ENCODE measurements at regions not wholly inside any gene's neighbourhood (a gene's known extent, or its start where the extent isn't known, plus 50 kb on each side); places are given as distances from the start of the nearest gene placed in this dataset.

DNA sequence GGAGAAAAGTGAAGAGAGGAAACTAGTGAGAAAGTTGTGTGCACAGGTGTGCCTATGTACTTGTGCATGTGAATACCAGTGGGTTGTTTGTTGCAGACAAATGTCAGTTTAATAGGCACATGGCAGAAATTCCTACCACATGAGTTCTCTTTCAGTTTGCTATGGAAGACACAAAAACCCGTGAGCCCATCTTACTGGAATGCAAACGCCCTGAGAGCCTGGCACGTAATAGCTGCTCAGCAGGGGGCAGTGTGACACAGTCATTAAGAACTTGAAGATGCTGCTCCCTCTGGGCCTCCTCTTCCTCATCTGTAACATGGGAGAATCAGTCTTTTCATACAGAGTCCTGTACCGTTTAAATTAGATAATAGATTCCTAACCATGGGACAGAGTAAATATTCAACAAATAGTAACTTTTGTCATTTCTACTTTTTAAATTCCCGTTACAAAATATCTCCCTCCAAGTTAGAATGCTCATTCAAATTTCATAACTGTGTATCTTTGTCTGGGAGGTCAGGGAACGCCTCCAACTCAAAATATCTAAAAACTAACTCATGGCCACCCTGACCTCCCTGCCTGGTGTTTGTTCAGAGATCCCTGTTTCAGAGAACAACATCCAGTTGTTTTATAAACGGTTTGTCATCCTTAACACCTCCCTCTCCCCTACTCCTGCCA lies 802.9 kb downstream of the MAFB start:
- H3K27ac ChIP-seq = peak overlapping the region in 2 of 12 donors; percentile 0 to 4
- TF ChIP-seq POLR2A (IDR thresholded peaks at IDR 0.05) = no peak
- TF ChIP-seq, protein P1, sequence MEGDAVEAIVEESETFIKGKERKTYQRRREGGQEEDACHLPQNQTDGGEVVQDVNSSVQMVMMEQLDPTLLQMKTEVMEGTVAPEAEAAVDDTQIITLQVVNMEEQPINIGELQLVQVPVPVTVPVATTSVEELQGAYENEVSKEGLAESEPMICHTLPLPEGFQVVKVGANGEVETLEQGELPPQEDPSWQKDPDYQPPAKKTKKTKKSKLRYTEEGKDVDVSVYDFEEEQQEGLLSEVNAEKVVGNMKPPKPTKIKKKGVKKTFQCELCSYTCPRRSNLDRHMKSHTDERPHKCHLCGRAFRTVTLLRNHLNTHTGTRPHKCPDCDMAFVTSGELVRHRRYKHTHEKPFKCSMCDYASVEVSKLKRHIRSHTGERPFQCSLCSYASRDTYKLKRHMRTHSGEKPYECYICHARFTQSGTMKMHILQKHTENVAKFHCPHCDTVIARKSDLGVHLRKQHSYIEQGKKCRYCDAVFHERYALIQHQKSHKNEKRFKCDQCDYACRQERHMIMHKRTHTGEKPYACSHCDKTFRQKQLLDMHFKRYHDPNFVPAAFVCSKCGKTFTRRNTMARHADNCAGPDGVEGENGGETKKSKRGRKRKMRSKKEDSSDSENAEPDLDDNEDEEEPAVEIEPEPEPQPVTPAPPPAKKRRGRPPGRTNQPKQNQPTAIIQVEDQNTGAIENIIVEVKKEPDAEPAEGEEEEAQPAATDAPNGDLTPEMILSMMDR (IDR thresholded peaks at IDR 0.05) = peak; percentile 35 to 70 (median 62)
- no peaks in the 10 kb centered on the region for H3K36me3 ChIP-seq
- peak; percentile 71 to 86 (median 78) for ATAC-seq
- peaks cover 0 to 3% (median 0%) of the 10 kb centered on the region in 9 donors for H3K27me3 ChIP-seq
- intact Hi-C loops (cut with DNase I) = loop anchor here in 9 of 10 donors (2.0 to 10.0 kb wide), 14 partner anchors 276 to 1079 kb away; partner anchors contain the start of gene MAFB (in 4 of the 9)
- H3K9me3 ChIP-seq = peaks cover 0 to 9% (median 0%) of the 10 kb centered on the region in 12 donors
- H3K4me1 ChIP-seq = peaks cover 0 to 9% (median 0%) of the 10 kb centered on the region in 12 donors
- DNase-seq = peak; percentile 54 to 82 (median 66)
- H3K4me3 ChIP-seq = no peak overlapping the region
- 44 to 57% (median 49%) methylated on average over 7 of the region's 7 CpGs for WGBS, 4 donors

DNA sequence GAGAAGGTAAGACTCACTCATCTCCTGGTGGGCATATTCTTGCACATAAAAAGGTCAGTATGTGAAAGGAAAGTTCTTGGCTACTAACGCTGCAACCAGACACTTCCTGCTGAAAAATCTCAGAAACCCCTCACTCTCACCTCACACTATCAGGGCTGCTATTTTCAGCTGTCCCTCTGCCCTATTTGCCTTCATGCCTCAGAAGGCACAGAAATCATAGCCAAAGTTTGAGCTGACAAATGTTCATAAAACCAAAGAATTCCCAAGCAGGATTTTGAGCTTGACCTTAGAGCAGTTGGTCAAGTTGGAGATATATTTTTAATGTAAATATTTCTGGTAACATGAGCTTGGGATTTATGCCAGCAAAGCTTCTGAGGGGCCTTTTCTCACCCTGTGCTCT lies 806.2 kb downstream of the MAFB start:
- intact Hi-C loops (cut with DNase I) = loop anchor here in 6 of 10 donors (10.0 kb wide), 6 partner anchors 382 to 1082 kb away; partner anchors contain the start of gene MAFB (in 1 of the 6)
- Histone ChIP-seq H3K27ac (no peak overlapping the region), H3K27me3 (peaks cover 0 to 5% (median 0%) of the 10 kb centered on the region in 9 donors), H3K9me3 (peaks cover 0 to 9% (median 0%) of the 10 kb centered on the region in 12 donors), H3K4me3 (no peak overlapping the region), H3K4me1 (peaks cover 0 to 9% (median 0%) of the 10 kb centered on the region in 12 donors), H3K36me3 (no peaks in the 10 kb centered on the region)
- no peak for TF ChIP-seq POLR2A (IDR thresholded peaks at IDR 0.05)
- TF ChIP-seq, protein P1 (IDR thresholded peaks at IDR 0.05) = no peak
- ATAC-seq = no peak
- no peak for DNase-seq
- 33 to 54% (median 39%) methylated on average over 1 of the region's 1 CpG for WGBS, 4 donors

DNA sequence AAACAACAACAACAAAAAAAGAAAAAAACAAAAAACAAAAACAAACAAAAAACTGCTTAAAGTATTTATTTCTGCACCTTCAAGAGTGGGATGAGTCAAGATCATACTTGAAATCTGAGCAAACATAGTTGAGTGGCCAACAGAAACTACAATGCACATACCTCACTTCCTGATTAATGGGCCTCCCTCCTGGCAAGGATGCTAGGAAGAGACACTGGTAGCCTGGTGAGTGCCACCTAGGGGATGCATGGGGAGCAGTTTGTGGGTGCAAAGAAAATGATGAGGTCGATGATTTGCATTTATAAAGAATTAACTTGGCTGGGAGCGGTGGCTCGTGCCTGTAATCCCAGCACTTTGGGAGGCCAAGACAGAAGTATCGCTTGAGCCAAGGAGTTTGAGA lies 808.1 kb downstream of the MAFB start:
- TF ChIP-seq POLR2A (IDR thresholded peaks at IDR 0.05) = no peak
- TF ChIP-seq, protein P1 (IDR thresholded peaks at IDR 0.05) = no peak
- peaks cover 0 to 22% (median 0%) of the 10 kb centered on the region in 9 donors for H3K27me3 ChIP-seq
- ATAC-seq = no peak
- H3K4me1 ChIP-seq = peaks cover 0 to 2% (median 0%) of the 10 kb centered on the region in 12 donors
- H3K9me3 ChIP-seq = peaks cover 0 to 9% (median 0%) of the 10 kb centered on the region in 12 donors
- H3K4me3 ChIP-seq = no peak overlapping the region
- H3K27ac ChIP-seq = no peak overlapping the region
- H3K36me3 ChIP-seq = no peaks in the 10 kb centered on the region
- intact Hi-C loops (cut with DNase I) = loop anchor here in 6 of 10 donors (10.0 kb wide), 6 partner anchors 384 to 1084 kb away; partner anchors contain the start of gene MAFB (in 1 of the 6)
- WGBS, 4 donors = 86 to 97% (median 96%) methylated on average over 4 of the region's 4 CpGs
- DNase-seq = no peak

DNA sequence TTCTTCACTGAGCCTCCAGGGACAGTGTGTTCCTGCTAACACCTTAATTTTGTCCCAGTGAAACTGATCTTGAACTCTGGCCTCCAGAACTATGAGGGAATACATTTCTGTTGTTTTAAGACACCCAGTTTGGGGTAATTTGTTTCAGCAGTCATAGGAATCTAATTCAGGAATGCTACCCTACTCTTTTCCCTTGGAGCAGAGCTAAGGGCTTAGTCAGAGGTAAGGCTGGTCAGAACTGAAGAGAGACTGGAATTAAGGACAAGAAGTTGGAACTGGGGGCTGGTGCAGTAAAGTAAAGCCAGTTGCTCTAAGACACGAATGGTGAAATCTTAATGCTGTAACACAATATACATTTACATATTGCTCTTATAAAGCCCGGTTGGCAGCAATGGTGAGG lies 809.7 kb downstream of the MAFB start:
- H3K36me3 ChIP-seq = no peaks in the 10 kb centered on the region
- ATAC-seq (no peak), DNase-seq (no peak)
- intact Hi-C loops (cut with DNase I) = loop anchor here in 2 of 10 donors (5.0 to 10.0 kb wide), 2 partner anchors 294 to 612 kb away; no protein-coding TSS in a partner anchor
- peaks cover 0 to 9% (median 0%) of the 10 kb centered on the region in 12 donors for H3K9me3 ChIP-seq
- peaks cover 0 to 3% (median 0%) of the 10 kb centered on the region in 12 donors for H3K4me1 ChIP-seq
- 85 to 91% (median 89%) methylated on average over 2 of the region's 2 CpGs for WGBS, 4 donors
- no peak for TF ChIP-seq POLR2A (IDR thresholded peaks at IDR 0.05)
- TF ChIP-seq, protein P1 (IDR thresholded peaks at IDR 0.05) = no peak
- peaks cover 0 to 19% (median 0%) of the 10 kb centered on the region in 9 donors for H3K27me3 ChIP-seq
- no peak overlapping the region for H3K27ac ChIP-seq
- H3K4me3 ChIP-seq = no peak overlapping the region
